A549 (cell line): ENCODE measurements at regions not wholly inside any gene's neighbourhood (a gene's known extent, or its start where the extent isn't known, plus 50 kb on each side); places are given as distances from the start of the nearest gene placed in this dataset.

Source experiments
- ATAC-seq, 2 experiments: fragments of 200-7000 bp in 1 of 2; fragments of >200 bp in 1 of 2; cut with Nextera tagmentation in 1 of 2; cut with Tn5 transposase in 1 of 2; 3 replicates each; pipeline versions ENCODE4 v1.8.0 to v1.9.1; 2018 to 2020; ENCODE audit warnings: mild to moderate bottlenecking in 1 of 2, moderate library complexity in 1 of 2
- CTCF ChIA-PET: fragments of 300-600 bp; sonication (Branson Sonifier 250); formaldehyde crosslinking; extraction: SDS; loops from one replicate; lab custom pipeline; 2021; ENCODE audit warnings: antibody characterized with exemption, inconsistent platforms; lab: Yijun Ruan, JAX
- POLR2A ChIA-PET: fragments of 350-600 bp; formaldehyde crosslinking; extraction: SDS; loops from one replicate; lab custom pipeline; 2021; ENCODE audit warnings: antibody characterized with exemption, inconsistent platforms; lab: Yijun Ruan, JAX
- DNase-seq, 2 experiments: peaks; one replicate each; pipeline versions ENCODE4 v3.0.0 to v3.0.0-alpha.2; 2011 to 2016; ENCODE audit warnings: low read depth in 1 of 2, low spot score in 1 of 2
- FAIRE-seq: peaks from 2 replicates; lab custom pipeline; 2011; peaks lifted over from hg19 to GRCh38; lab: Jason Lieb, UNC
- H3K27ac ChIP-seq, 2 experiments: fragments of >200 bp; sonication (Bioruptor Twin); formaldehyde crosslinking; 3 replicates each; pipeline ENCODE4 v1.5.1; 2016 to 2017
- H3K4me1 ChIP-seq: fragments of >200 bp; sonication (Bioruptor Twin); formaldehyde crosslinking; 3 replicates; pipeline ENCODE4 v1.6.1; 2016
- H3K4me2 ChIP-seq: fragments of >200 bp; sonication (Bioruptor Twin); formaldehyde crosslinking; 3 replicates; pipeline ENCODE4 v1.6.1; 2016
- H3K4me3 ChIP-seq: fragments of >200 bp; sonication (Bioruptor Twin); formaldehyde crosslinking; 3 replicates; pipeline ENCODE4 v1.5.1; 2016
- H3K9me3 ChIP-seq: fragments of >200 bp; sonication (Bioruptor Twin); formaldehyde crosslinking; 3 replicates; pipeline ENCODE4 v1.6.1; 2016
- CBX2 ChIP-seq: fragments of 200-600 bp; sonication (generic); IDR thresholded peaks from 2 replicates; pipeline ENCODE4 v1.6.1; 2016; ENCODE audit warnings: low read depth, mild to moderate bottlenecking, borderline replicate concordance
- CEBPB ChIP-seq, 2 experiments: fragments of >200 bp in 1 of 2; sonication (Bioruptor Twin) in 1 of 2; formaldehyde crosslinking in 1 of 2; IDR thresholded peaks; 2 replicates each; pipeline ENCODE4 v1.6.1; 2012 to 2016
- CHD2 ChIP-seq: fragments of 150-350 bp; IDR thresholded peaks from 2 replicates; pipeline ENCODE4 v1.6.1; 2014; ENCODE audit warnings: low read length; ENCODE audit not compliant: partially characterized antibody
- CHD4 ChIP-seq: fragments of 200-600 bp; sonication (generic); IDR thresholded peaks from 2 replicates; pipeline ENCODE4 v1.6.1; 2016; ENCODE audit warnings: antibody characterized with exemption, mild to moderate bottlenecking, borderline replicate concordance
- CTCF ChIP-seq: fragments of >200 bp; sonication (Bioruptor Twin); formaldehyde crosslinking; IDR thresholded peaks from 3 replicates; pipeline ENCODE4 v1.5.1; 2016
- FOSB ChIP-seq: fragments of 250-450 bp; sonication (Bioruptor Pico); IDR thresholded peaks from 2 replicates; pipeline ENCODE4 v1.5.0; 2020; ENCODE audit warnings: mild to moderate bottlenecking, moderate library complexity
- GATA3 ChIP-seq: IDR thresholded peaks from 2 replicates; pipeline ENCODE4 v1.6.1; 2012; ENCODE audit warnings: borderline replicate concordance
- HDAC2 ChIP-seq: fragments of 200-600 bp; sonication (generic); IDR thresholded peaks from 2 replicates; pipeline ENCODE4 v1.6.1; 2016
- HES2 ChIP-seq: fragments of >200 bp; sonication (Bioruptor Twin); formaldehyde crosslinking; IDR thresholded peaks from 2 replicates; pipeline ENCODE4 v1.6.1; 2016
- HOXB13 ChIP-seq: fragments of 250-450 bp; sonication (Bioruptor Pico); IDR thresholded peaks from 2 replicates; pipeline ENCODE4 v1.5.0; 2020; ENCODE audit warnings: low read depth, mild to moderate bottlenecking, moderate library complexity
- HOXB5 ChIP-seq: fragments of 250-450 bp; sonication (Bioruptor Pico); IDR thresholded peaks from 2 replicates; pipeline ENCODE4 v1.5.0; 2020; ENCODE audit warnings: mild to moderate bottlenecking, moderate library complexity
- JUNB ChIP-seq: fragments of >200 bp; sonication (Bioruptor Twin); formaldehyde crosslinking; IDR thresholded peaks from 2 replicates; pipeline ENCODE4 v1.6.1; 2016
- KDM1A ChIP-seq: fragments of 200-600 bp; sonication (generic); IDR thresholded peaks from 2 replicates; pipeline ENCODE4 v1.6.1; 2016; ENCODE audit warnings: low read depth, mild to moderate bottlenecking
- KDM5A ChIP-seq: fragments of 200-600 bp; sonication (generic); IDR thresholded peaks from 2 replicates; pipeline ENCODE4 v1.6.1; 2016; ENCODE audit warnings: antibody characterized with exemption, mild to moderate bottlenecking
- MAX ChIP-seq: IDR thresholded peaks from 2 replicates; pipeline ENCODE4 v1.6.1; 2012
- MYC ChIP-seq: IDR thresholded peaks from 2 replicates; pipeline ENCODE4 v1.6.1; 2012; ENCODE audit warnings: mild to moderate bottlenecking, inconsistent platforms, low read length, improper control_type of control experiment, borderline replicate concordance
- NPAS2 ChIP-seq: fragments of 250-450 bp; sonication (Bioruptor Pico); IDR thresholded peaks from 2 replicates; pipeline ENCODE4 v1.8.0; 2022; ENCODE audit warnings: mild to moderate bottlenecking, moderate library complexity, borderline replicate concordance
- NR3C1 ChIP-seq: fragments of >200 bp; sonication (Bioruptor Twin); formaldehyde crosslinking; IDR thresholded peaks from 3 replicates; pipeline ENCODE4 v1.6.1; 2017
- PBX3 ChIP-seq: IDR thresholded peaks from 2 replicates; pipeline ENCODE4 v1.6.1; 2012
- POLR2AphosphoS2 ChIP-seq: conservative IDR thresholded peaks from 2 replicates; pipeline ENCODE4 v1.6.1; 2012; ENCODE audit warnings: low read length, improper control_type of control experiment, inconsistent platforms
- RCOR1 ChIP-seq: fragments of 150-350 bp; IDR thresholded peaks from 2 replicates; pipeline ENCODE4 v1.6.1; 2014; ENCODE audit warnings: antibody characterized with exemption, low read length, low read depth
- RFX5 ChIP-seq: fragments of 450-650 bp; IDR thresholded peaks from 2 replicates; pipeline ENCODE4 v1.7.1; 2014; ENCODE audit warnings: antibody characterized with exemption, mild to moderate bottlenecking, moderate library complexity
- RNF2 ChIP-seq: fragments of 200-600 bp; sonication (generic); IDR thresholded peaks from 2 replicates; pipeline ENCODE4 v1.6.1; 2016; ENCODE audit warnings: low read depth, mild to moderate bottlenecking, antibody characterized with exemption, moderate library complexity, borderline replicate concordance
- USF2 ChIP-seq: fragments of 450-650 bp; IDR thresholded peaks from 2 replicates; pipeline ENCODE4 v1.6.1; 2014; ENCODE audit warnings: antibody characterized with exemption
- ZNF302 ChIP-seq: fragments of 250-450 bp; sonication (Bioruptor Pico); IDR thresholded peaks from 2 replicates; pipeline ENCODE4 v1.9.0; 2021; ENCODE audit warnings: inconsistent platforms, mild to moderate bottlenecking, moderate library complexity
- WGBS: methylation state at CpG from one replicate; pipeline ENCODE4 v1.1.6; 2017; ENCODE audit errors: missing lambda C conversion rate; 5-methylcytosine and 5-hydroxymethylcytosine counted together

GRCh38 chr4:158008551-158009218 is 164.1 kb downstream of the GASK1B start:
- FAIRE-seq: no peak
- Histone ChIP-seq H3K4me1 (no peaks in the 10 kb centered on the region), H3K9me3 (no peaks in the 10 kb centered on the region), H3K27ac (0 out of 6 replicates have a peak overlapping the region, but pooled peaks of 1 of the 2 experiments have one; percentile 26), H3K4me3 (no peak overlapping the region), H3K4me2 (no peak overlapping the region)
- no peak for DNase-seq
- POLR2A ChIA-PET: no interaction called here
- 92% methylated on average over 6 of the region's 6 CpGs for WGBS
- no peak for ATAC-seq
- CTCF ChIA-PET: no interaction called here
- TF ChIP-seq KDM1A (no peak), GATA3 (no peak), CEBPB (IDR thresholded peaks at IDR 0.05) (no peak), HOXB5 (no peak), NPAS2 (CRISPR knock-in tag) (no peak), NR3C1 (no peak), USF2 (no peak), MAX (no peak), PBX3 (no peak), RFX5 (no peak), HES2 (no peak), CHD2 (no peak)

GRCh38 chr4:158007566-158007965 is 165.3 kb downstream of the GASK1B start:
- ATAC-seq: no peak
- Histone ChIP-seq H3K9me3 (no peaks in the 10 kb centered on the region), H3K27ac (no peak overlapping the region), H3K4me2 (no peak overlapping the region), H3K4me1 (no peaks in the 10 kb centered on the region), H3K4me3 (no peak overlapping the region)
- 76% methylated on average over 3 of the region's 3 CpGs for WGBS
- no peak for FAIRE-seq
- no peak for TF ChIP-seq RNF2
- TF ChIP-seq KDM5A: no peak
- TF ChIP-seq ZNF302 (CRISPR knock-in tag): no peak
- TF ChIP-seq POLR2AphosphoS2: no peak
- TF ChIP-seq FOSB (CRISPR knock-in tag): no peak
- TF ChIP-seq MYC: no peak
- no peak for TF ChIP-seq HDAC2
- no peak for TF ChIP-seq CHD4
- TF ChIP-seq RCOR1: no peak
- no peak for TF ChIP-seq MAX
- no peak for TF ChIP-seq HOXB13 (CRISPR knock-in tag)
- no peak for TF ChIP-seq CBX2
- no peak for TF ChIP-seq JUNB
- no peak for TF ChIP-seq CTCF
- no peak for DNase-seq
- ChIA-PET POLR2A (no interaction called here), CTCF (no interaction called here)
